GM21723 (cell line): ENCODE measurements at regions not wholly inside any gene's neighbourhood (a gene's known extent, or its start where the extent isn't known, plus 50 kb on each side); places are given as distances from the start of the nearest gene placed in this dataset.

Source experiments
- ATAC-seq: cut with Tn5 transposase; IDR thresholded peaks from one replicate; pipeline ENCODE4 v1.9.1; 2021; ENCODE audit warnings: mild to moderate bottlenecking, moderate library complexity; ENCODE audit not compliant: unreplicated experiment

- ATAC-seq, result no peak
These were observed 354.2 kb upstream of the IL12A start for GRCh38 chr3:159634483-159634882.

- ATAC-seq, result no peak
These were observed 353.5 kb upstream of the IL12A start for GRCh38 chr3:159635047-159635641.

DNA sequence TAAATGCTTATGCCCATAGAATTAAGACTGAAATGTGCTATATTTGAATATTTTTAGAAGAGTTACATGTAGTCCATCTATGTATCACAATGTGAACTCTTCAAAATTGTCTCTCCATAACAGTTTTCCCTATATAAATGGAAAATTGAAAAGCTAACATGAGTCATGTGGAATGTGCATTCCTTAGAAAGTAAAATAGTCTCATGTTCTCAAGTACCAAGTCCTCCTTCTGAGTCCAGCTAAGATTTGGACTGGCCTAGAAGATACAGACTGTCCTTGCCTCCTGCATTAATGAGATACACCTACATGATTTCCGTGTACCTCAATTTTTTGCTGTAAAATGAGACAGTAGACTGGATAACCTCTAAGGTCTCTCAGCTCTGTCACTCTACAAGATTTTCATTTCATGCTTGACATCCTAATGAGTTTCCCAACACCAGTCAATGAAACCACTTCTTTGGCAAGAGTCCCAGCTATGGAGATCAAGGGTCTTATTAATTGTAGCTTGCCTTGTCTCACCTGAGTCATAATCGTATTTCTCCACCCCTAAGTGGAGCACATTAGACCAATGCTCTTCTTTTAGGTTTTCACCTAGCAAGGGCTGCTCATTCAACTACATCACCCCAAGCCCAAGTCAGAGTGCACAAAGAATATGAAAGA is 350.6 kb upstream of the IL12A start:
- no peak for ATAC-seq

DNA sequence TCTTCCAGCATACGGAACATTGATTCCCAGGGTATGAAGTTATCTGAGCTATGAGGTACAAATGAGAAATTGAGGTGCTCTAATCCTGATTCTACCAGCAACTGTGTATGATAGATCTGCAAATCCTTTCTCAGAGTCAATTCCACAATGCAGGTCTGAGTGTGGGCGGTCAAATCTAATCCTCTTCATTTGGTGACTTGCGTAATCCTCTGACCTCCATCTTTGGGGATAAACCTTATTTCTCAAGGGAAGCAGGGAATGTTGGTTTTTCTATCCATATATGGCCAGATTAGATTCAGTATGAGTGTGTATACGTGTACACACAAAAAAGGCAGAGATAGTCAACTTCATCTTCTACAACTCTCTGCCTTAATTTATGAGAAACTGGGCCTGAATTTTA is 348.4 kb upstream of the IL12A start:
- ATAC-seq, result no peak

GRCh38 chr3:159643406-159643805 is 345.2 kb upstream of the IL12A start:
- no peak for ATAC-seq

DNA sequence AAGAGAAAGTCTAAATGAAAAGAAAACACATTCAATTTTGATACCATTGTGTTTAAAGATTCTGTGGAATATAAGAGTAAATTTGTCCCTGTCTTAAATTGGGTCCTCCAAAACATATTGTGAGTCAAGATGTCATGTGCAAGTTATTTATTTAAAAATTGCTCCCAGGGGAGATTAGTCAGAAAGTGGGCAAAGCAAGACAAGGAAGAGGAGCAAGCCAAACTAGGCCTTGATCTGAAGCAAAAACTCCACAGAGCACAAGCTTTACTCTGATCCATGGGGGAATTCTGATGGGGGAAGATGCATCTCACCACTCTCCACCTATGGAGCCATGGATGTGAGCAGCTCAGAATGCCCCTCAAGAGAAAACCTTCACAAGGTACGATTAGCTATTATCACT is 342.8 kb upstream of the IL12A start:
- ATAC-seq, result no peak

- no peak for ATAC-seq
These were observed 338.7 kb upstream of the IL12A start for GRCh38 chr3:159649951-159650350.

- no peak for ATAC-seq
These were observed 337.9 kb upstream of the IL12A start for GRCh38 chr3:159650726-159651125.

DNA sequence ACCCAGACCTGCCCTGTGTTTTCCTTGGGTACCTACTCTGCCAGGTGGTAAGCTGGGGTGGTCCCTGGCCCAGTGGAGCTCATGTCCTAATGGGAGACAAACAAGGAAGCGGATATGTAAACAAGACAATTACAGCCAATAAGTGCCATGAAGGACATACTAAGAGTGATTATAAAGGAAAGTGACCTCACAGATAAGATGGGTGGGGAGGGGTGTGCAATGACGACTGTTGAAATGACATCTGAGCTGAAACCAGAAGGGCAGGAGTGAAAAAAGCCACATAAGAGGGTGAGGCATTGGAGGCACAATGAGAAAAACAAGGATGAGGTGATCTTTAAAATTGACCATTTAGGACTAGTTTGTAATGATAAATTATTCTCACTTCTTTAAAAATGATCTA is 336.2 kb upstream of the IL12A start:
- ATAC-seq, result no peak

DNA sequence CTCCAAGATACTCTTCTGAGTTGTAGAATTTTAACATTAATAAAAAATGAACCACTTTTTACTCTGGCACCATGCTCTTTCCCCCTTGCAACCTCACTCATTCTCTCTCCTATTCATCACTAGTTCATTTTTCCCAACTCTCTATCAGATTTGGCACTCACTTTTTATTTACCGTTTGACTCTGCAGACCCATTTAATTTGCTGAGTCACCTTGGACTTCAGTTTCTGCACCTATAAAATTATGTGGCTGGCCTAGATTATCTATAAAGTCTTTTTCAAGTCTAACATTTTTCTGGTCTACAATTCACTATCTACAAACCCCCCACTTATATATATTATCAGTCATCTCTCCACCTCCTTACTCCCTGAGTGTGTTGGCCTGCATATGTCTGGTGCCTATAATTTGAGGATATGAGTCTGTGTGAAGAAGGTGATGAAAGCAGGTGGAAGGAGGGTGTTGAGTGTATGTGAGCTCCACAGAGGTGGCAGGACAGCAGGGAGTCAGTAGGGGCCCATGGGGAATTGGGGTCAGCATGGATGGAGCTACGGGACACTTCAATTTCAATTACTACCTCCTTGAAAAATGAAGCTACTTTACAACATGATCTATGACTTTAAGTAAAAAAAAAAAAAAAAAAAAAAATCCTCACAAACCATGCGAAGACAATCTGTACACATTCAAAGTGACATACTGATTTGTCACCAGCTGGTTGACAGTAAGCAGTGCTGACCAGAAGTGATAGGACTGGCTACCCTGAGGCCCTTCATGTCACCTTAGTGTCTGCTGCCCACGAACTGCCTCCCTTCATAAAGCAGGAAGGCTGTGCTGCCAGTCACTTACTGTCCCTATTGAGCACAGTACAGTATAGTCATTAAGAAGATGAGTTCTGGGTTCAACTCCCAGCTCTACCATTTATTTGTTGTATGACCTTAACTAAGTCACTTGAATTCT is 334.2 kb upstream of the IL12A start:
- ATAC-seq, result no peak

DNA sequence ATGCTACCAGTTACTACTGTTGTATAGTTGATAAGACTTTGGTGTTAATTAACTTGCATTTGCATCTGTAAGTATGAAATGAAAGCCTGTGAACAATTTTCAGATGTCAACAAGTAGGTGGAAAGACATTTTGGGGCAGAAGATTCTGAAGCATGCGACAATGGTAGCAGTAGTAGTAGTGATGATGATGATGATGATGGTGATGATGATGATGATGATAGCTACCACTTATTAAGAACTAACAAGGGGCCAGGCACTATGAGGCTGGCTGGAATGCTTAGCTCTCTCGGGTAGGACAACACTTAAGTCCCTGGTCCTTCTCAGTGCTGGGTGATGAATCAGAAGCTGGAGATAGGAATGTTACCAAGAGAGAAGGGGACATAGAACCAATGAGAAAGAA is 333.4 kb upstream of the IL12A start:
- no peak for ATAC-seq

DNA sequence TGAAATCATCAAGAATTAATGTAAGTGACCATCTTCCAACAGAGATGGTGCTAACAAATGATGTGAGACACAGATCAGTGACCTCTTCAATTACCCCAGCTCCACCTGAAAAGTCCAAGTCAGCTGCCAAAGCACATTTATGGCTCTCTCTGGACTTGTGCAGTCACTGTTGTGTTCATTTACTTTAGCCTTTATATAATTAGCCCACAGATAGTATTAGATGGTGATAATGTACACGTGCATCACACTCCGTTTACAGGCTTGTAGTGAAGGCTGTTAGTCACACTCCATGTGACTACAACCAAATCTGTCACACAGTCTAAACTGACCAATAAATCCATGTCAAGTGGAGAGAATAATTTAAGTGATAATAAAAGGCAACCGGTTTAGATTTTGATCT is 331.5 kb upstream of the IL12A start:
- ATAC-seq, result no peak

DNA sequence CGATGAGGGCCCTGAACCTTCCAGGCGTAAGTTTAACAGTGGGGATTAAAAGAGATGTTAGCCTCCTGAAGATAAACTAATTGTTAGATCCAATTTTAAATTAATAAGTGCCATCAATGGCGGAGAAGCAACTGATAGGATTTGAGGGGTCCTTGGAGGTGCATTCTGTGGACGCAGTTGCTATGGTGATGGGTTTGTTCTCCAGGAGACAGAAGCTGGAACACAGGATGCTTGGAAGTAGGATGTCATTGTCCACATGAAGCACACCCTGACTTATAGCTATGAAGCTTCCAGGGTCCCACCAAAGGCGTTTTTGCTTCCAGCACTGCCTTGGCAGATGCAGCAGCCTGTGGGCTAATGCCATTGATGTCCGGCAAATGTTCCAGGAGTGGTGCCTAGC is 331.0 kb upstream of the IL12A start:
- ATAC-seq, result no peak

- ATAC-seq, result no peak
These were observed 328.3 kb upstream of the IL12A start for GRCh38 chr3:159660326-159660725.

DNA sequence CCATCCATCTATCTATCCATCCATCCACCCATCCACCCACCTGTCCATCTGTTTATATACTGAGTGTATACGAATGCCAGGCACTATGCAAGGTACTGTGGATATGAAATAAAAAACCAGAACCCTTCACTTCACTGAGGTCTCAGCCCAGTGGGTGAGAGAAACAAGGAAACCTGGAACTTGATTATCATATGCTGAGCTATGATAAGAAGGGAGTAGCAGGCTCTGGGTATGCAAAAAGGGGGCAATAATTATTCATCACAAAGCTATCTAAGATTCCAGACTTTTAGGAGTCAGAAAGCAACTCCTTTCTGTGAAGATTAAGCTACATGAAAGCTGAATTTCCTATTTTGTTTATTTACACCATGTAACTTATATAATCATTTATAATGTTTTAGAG is 327.7 kb upstream of the IL12A start:
- no peak for ATAC-seq

DNA sequence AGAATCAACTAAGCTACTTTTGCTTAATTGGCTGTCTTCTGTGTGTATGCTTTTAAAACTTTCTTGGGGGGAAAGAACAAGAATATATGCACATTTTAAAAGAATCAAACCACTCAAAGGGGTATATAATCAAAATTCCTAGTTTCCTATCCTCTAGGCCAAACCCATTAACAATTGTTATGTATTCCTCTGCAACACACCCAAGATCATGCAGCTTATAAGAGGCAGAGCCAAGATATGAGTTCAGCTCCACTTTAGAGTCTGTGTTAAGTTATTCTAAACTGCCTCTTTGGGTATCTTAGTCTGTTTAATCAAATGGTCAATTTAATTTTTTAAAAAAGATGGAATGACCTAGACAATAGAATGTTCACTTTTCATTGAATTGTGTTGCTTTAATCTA is 326.1 kb upstream of the IL12A start:
- ATAC-seq, result no peak

- no peak for ATAC-seq
These were observed 324.6 kb upstream of the IL12A start for GRCh38 chr3:159664006-159664405.

- no peak for ATAC-seq
These were observed 324.0 kb upstream of the IL12A start for GRCh38 chr3:159664653-159665052.

- no peak for ATAC-seq
These were observed 321.4 kb upstream of the IL12A start for GRCh38 chr3:159667261-159667660.

DNA sequence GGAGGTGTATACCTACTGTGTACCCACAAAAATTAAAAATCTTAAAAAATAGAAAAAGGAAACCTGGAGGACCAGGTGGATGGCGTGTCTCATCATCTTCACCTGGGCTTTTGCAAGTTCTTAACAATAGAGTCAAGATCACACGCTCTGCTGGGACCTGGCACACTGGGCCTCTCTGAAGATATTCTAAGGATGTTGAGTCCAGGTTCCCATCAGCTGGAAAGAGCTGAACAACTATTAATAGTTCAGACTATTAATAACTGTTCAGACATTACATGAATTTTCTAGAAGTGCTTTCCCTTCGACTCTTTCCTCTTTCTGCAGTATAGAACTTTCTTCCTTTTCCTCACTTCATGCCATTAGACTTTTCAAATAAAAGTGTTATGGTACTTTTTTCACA is 320.2 kb upstream of the IL12A start:
- no peak for ATAC-seq

GRCh38 chr3:159668990-159669476 is 319.6 kb upstream of the IL12A start:
- ATAC-seq, result no peak

DNA sequence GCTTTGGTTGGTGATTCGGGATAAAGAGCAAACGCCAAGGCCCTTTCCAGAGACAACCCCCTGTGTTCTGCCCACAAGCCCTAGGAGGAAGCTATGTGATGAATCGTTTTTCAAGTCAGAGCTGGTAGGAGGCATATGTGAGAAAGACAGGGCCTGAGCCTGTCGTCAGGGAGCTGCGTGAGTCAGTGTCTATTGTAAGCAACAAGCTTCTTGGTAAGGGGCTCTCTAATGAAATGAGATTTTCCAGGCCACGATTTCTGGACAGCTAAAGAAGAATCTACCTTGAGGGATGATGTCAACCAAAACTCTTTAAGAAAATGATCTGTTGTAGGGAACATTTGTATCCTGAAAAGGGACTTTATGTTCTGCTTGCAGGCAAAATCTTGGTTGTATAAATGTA is 318.9 kb upstream of the IL12A start:
- ATAC-seq, result no peak
